ENCODE measurements at regions not wholly inside any gene's neighbourhood (a gene's known extent, or its start where the extent isn't known, plus 50 kb on each side); places are given as distances from the start of the nearest gene placed in this dataset.

- no peak for TF ChIP-seq CTCF (IDR thresholded peaks at IDR 0.05; ENCODE audit: borderline replicate concordance, extremely low read depth, low read length, poor library complexity, severe bottlenecking)
- TF ChIP-seq EZH2 (IDR thresholded peaks at IDR 0.05; ENCODE audit: borderline replicate concordance, low read depth, low read length, severe bottlenecking), result no peak
These were observed 241.4 kb upstream of the EOMES start for GRCh38 chr3:27963519-27963918.

Data from DND-41 (cell line).